CD14-positive monocyte (primary cell): ENCODE measurements at regions not wholly inside any gene's neighbourhood (a gene's known extent, or its start where the extent isn't known, plus 50 kb on each side); places are given as distances from the start of the nearest gene placed in this dataset.

Source experiments
- DNase-seq, 3 donors: peaks; one replicate each; pipeline ENCODE4 v3.0.0-alpha.2; 2011 to 2022
- H2AFZ ChIP-seq: 2 replicates; pipeline ENCODE4 v1.6.0; 2012; ENCODE audit warnings: mild to moderate bottlenecking, low read depth, low read length, inconsistent platforms; ENCODE audit not compliant: insufficient read depth, poor library complexity, severe bottlenecking
- H3K27ac ChIP-seq, 2 donors: 1 replicate in 1 of 2; 2 replicates in 1 of 2; pipeline ENCODE4 v1.5.1; 2012 to 2013; ENCODE audit warnings: low read length in 2 of 2, control low read depth in 1 of 2, inconsistent platforms in 1 of 2, low read depth in 1 of 2, mild to moderate bottlenecking in 1 of 2
- H3K27me3 ChIP-seq, 2 donors: one replicate each; pipeline versions ENCODE4 v1.6.0 to v1.6.1; 2011 to 2013; ENCODE audit warnings: low read length in 2 of 2; ENCODE audit not compliant: control insufficient read depth in 2 of 2, insufficient read depth in 2 of 2
- H3K36me3 ChIP-seq, 2 donors: replicated peaks in 1 of 2; 1 replicate in 1 of 2; 2 replicates in 1 of 2; pipeline versions ENCODE4 v1.5.1 to v1.6.1; 2012 to 2013; ENCODE audit warnings: low read length in 2 of 2, control low read depth in 1 of 2, inconsistent platforms in 1 of 2, mild to moderate bottlenecking in 1 of 2; ENCODE audit not compliant: insufficient read depth in 2 of 2, control insufficient read depth in 1 of 2
- H3K4me1 ChIP-seq, 2 donors: 1 replicate in 1 of 2; 2 replicates in 1 of 2; pipeline versions ENCODE4 v1.5.1 to v1.6.1; 2012 to 2013; ENCODE audit warnings: low read length in 2 of 2, control low read depth in 1 of 2, inconsistent platforms in 1 of 2, mild to moderate bottlenecking in 1 of 2, moderate library complexity in 1 of 2; ENCODE audit not compliant: insufficient read depth in 2 of 2, control insufficient read depth in 1 of 2
- H3K4me2 ChIP-seq: replicated peaks from 2 replicates; pipeline ENCODE3; 2012; ENCODE audit warnings: low read length, moderate library complexity, mild to moderate bottlenecking; ENCODE audit not compliant: poor library complexity, severe bottlenecking; ENCODE audit errors: extremely low read depth
- H3K4me3 ChIP-seq, 3 experiments: fragments of 200-600 bp in 1 of 3; sonication (generic) in 1 of 3; replicated peaks in 1 of 3; 1 replicate in 2 of 3; 2 replicates in 1 of 3; pipeline ENCODE4 v1.5.1; 2011 to 2013; ENCODE audit warnings: low read length in 3 of 3, mild to moderate bottlenecking in 3 of 3, control low read depth in 2 of 3, low read depth in 2 of 3, inconsistent platforms in 1 of 3, moderate library complexity in 1 of 3
- H3K79me2 ChIP-seq: 2 replicates; pipeline ENCODE4 v1.6.0; 2012; ENCODE audit warnings: mild to moderate bottlenecking, control low read depth, inconsistent platforms, low read length, moderate library complexity; ENCODE audit not compliant: insufficient read depth
- H3K9ac ChIP-seq: 2 replicates; pipeline ENCODE4 v1.6.0; 2017; ENCODE audit warnings: low read length, mild to moderate bottlenecking; ENCODE audit not compliant: insufficient read depth, poor library complexity, severe bottlenecking
- H3K9me3 ChIP-seq, 2 donors: replicated peaks in 1 of 2; 1 replicate in 1 of 2; 2 replicates in 1 of 2; pipeline versions ENCODE4 v1.5.1 to v1.6.1; 2012 to 2013; ENCODE audit warnings: low read length in 2 of 2, control low read depth in 1 of 2; ENCODE audit not compliant: control insufficient read depth in 1 of 2, insufficient read depth in 1 of 2
- H4K20me1 ChIP-seq: 2 replicates; pipeline ENCODE4 v1.6.0; 2012; ENCODE audit warnings: mild to moderate bottlenecking, low read length, control low read depth, moderate library complexity; ENCODE audit not compliant: insufficient read depth
- H3K27ac Mint-ChIP-seq, 7 donors: one replicate each; pipeline ENCODE4 v1.8.0; 2020; ENCODE audit warnings: mild to moderate bottlenecking in 7 of 7, mixed read lengths in 7 of 7, moderate library complexity in 6 of 7, inconsistent platforms in 2 of 7
- H3K27me3 Mint-ChIP-seq, 3 donors: one replicate each; pipeline ENCODE4 v1.8.0; 2021 to 2022; ENCODE audit warnings: low read depth in 3 of 3, mild to moderate bottlenecking in 3 of 3, mixed read lengths in 3 of 3, moderate library complexity in 3 of 3, inconsistent platforms in 1 of 3
- H3K36me3 Mint-ChIP-seq, 2 donors: one replicate each; pipeline ENCODE4 v1.8.0; 2020; ENCODE audit warnings: mixed read lengths in 2 of 2, inconsistent platforms in 1 of 2, mild to moderate bottlenecking in 1 of 2
- H3K4me1 Mint-ChIP-seq: one replicate; pipeline ENCODE4 v1.8.0; 2020; ENCODE audit warnings: mild to moderate bottlenecking, mixed read lengths
- H3K4me3 Mint-ChIP-seq, 2 donors: one replicate each; pipeline ENCODE4 v1.8.0; 2020; ENCODE audit warnings: mild to moderate bottlenecking in 2 of 2, mixed read lengths in 2 of 2, moderate library complexity in 1 of 2
- H3K9me3 Mint-ChIP-seq, 7 donors: one replicate each; pipeline ENCODE4 v1.8.0; 2020 to 2022; ENCODE audit warnings: mixed read lengths in 7 of 7, mild to moderate bottlenecking in 6 of 7, moderate library complexity in 6 of 7, inconsistent platforms in 2 of 7
- CTCF ChIP-seq: fragments of 200-600 bp; IDR thresholded peaks from one replicate; pipeline ENCODE4 v1.8.0; 2022; ENCODE audit warnings: antibody characterized with exemption, mild to moderate bottlenecking
- WGBS: methylation state at CpG from one replicate; pipeline ENCODE4 v1.1.5; 2013; ENCODE audit warnings: missing lambda C conversion rate; ENCODE audit not compliant: insufficient coverage; 5-methylcytosine and 5-hydroxymethylcytosine counted together
- intact Hi-C, 2 donors: fragments of 100-400 bp; cut with micrococcal nuclease; formaldehyde crosslinking; loops; one replicate each; pipeline versions ENCODE4 v1.15.0 to v1.15.1; 2023

- Histone ChIP-seq H3K4me2 (no peak overlapping the region), H2AFZ (no peak overlapping the region), H3K36me3 (no peaks in the 10 kb centered on the region), H3K9ac (no peak overlapping the region), H3K27ac (no peak overlapping the region), H3K9me3 (no peaks in the 10 kb centered on the region), H3K4me3 (no peak overlapping the region), H3K27me3 (no peaks in the 10 kb centered on the region), H4K20me1 (no peaks in the 10 kb centered on the region), H3K4me1 (no peaks in the 10 kb centered on the region), H3K79me2 (no peaks in the 10 kb centered on the region)
- 67% methylated on average over 1 of the region's 2 CpGs for WGBS
- Mint-ChIP-seq H3K27me3 (no peaks in the 10 kb centered on the region), H3K4me3 (no peak overlapping the region), H3K9me3 (peaks cover 2 to 13% (median 4%) of the 10 kb centered on the region in 7 donors), H3K36me3 (no peaks in the 10 kb centered on the region), H3K4me1 (no peaks in the 10 kb centered on the region), H3K27ac (no peak overlapping the region)
- no peak for TF ChIP-seq CTCF
- no peak for DNase-seq
- intact Hi-C loops = no loop called here
Observed at GRCh38 chr5:58198330-58198729, 261.6 kb downstream of the PLK2 start.

GRCh38 chr5:58197875-58198274, 262.0 kb downstream of the PLK2 start:
- Histone ChIP-seq H4K20me1 (no peaks in the 10 kb centered on the region), H3K4me3 (no peak overlapping the region), H3K79me2 (no peaks in the 10 kb centered on the region), H3K27ac (no peak overlapping the region), H2AFZ (no peak overlapping the region), H3K4me1 (no peaks in the 10 kb centered on the region), H3K9me3 (no peaks in the 10 kb centered on the region), H3K4me2 (no peak overlapping the region), H3K9ac (no peak overlapping the region), H3K36me3 (no peaks in the 10 kb centered on the region), H3K27me3 (no peaks in the 10 kb centered on the region)
- H3K27me3 Mint-ChIP-seq = no peaks in the 10 kb centered on the region
- intact Hi-C loops = no loop called here
- no peaks in the 10 kb centered on the region for H3K4me1 Mint-ChIP-seq
- H3K36me3 Mint-ChIP-seq = no peaks in the 10 kb centered on the region
- no peak overlapping the region for H3K27ac Mint-ChIP-seq
- no peak for TF ChIP-seq CTCF
- no peak for DNase-seq
- peaks cover 2 to 13% (median 4%) of the 10 kb centered on the region in 7 donors for H3K9me3 Mint-ChIP-seq
- no peak overlapping the region for H3K4me3 Mint-ChIP-seq
